Urinary bladder (tissue), 3 donors: ENCODE measurements at regions not wholly inside any gene's neighbourhood (a gene's known extent, or its start where the extent isn't known, plus 50 kb on each side); places are given as distances from the start of the nearest gene placed in this dataset.

Experiments
- DNase-seq: peaks from one replicate; pipeline ENCODE4 v3.0.0-alpha.2; 2015; ENCODE audit errors: extremely low spot score
- H3K27ac ChIP-seq: one replicate; pipeline ENCODE4 v1.5.1; 2013; ENCODE audit warnings: low read depth, mild to moderate bottlenecking, moderate library complexity
- H3K36me3 ChIP-seq: one replicate; pipeline ENCODE4 v1.6.1; 2013; ENCODE audit warnings: mild to moderate bottlenecking, moderate library complexity; ENCODE audit not compliant: insufficient read depth
- H3K4me1 ChIP-seq: one replicate; pipeline ENCODE4 v1.6.1; 2013; ENCODE audit warnings: mild to moderate bottlenecking, moderate library complexity; ENCODE audit not compliant: insufficient read depth
- H3K4me3 ChIP-seq: one replicate; pipeline ENCODE4 v1.5.1; 2013; ENCODE audit warnings: low read depth, low read length
- WGBS: extraction: QIAGEN DNeasy Blood & Tissue Kit; methylation state at CpG from one replicate; pipeline ENCODE4 v1.1.7; 2013; 5-methylcytosine and 5-hydroxymethylcytosine counted together
- donor health status: healthy with polysubstance abuse.
- donor health status: healthy.

DNA sequence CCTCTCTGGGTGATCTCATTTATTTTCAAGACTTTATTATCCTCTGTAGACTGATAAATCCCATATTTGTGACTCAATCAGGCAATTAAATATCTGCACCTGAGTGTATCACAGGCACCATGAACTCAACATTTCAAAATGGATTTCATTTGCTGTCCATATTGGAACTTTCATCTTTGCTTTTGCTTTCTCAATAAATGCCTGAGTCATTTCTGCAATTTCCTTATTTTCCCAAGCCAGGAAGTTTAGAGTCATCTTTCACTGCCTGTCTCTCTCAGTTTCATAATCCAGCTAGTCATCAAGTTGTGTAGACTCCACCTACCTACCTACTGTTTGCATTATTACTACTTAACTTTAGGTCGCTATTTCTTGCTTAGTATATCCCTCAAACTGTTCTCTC, 540.9 kb downstream of the LMO4 start:
- H3K4me1 ChIP-seq: no peaks in the 10 kb centered on the region
- no peak overlapping the region for H3K27ac ChIP-seq
- 79% methylated on average over 1 of the region's 1 CpG for WGBS
- H3K36me3 ChIP-seq: no peaks in the 10 kb centered on the region
- no peak for DNase-seq
- no peak overlapping the region for H3K4me3 ChIP-seq

- H3K4me1 ChIP-seq: no peaks in the 10 kb centered on the region
- no peak overlapping the region for H3K4me3 ChIP-seq
- 93% methylated on average over 2 of the region's 2 CpGs for WGBS
- H3K36me3 ChIP-seq: no peaks in the 10 kb centered on the region
- DNase-seq: no peak
- H3K27ac ChIP-seq: no peak overlapping the region
These were observed 543.5 kb downstream of the LMO4 start for GRCh38 chr1:87872189-87872588.

- Histone ChIP-seq H3K27ac (no peak overlapping the region), H3K4me3 (no peak overlapping the region), H3K36me3 (no peaks in the 10 kb centered on the region), H3K4me1 (no peaks in the 10 kb centered on the region)
- no peak for DNase-seq
- WGBS: 94% methylated on average over 3 of the region's 3 CpGs
These were observed 544.0 kb downstream of the LMO4 start for GRCh38 chr1:87872692-87873091.

DNA sequence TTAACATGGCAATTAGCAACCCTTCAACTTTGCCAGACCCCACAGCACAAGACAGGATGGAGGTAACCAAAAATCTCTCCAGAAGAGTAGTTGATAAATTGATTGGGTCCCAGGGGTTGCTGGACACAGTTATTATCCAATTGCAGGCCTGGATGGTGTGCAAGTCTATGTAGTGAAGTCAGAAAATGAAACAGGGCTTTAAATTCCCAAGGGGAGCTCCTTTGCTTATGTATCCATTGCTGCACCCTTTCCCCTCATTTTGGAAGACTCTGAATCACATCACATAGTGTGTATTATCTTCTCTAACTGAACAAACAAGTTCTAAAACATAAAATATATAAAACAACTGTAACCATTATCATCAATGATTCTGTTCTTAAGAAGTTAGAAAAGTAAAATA, 550.2 kb downstream of the LMO4 start:
- no peaks in the 10 kb centered on the region for H3K4me1 ChIP-seq
- no peak for DNase-seq

GRCh38 chr1:87880098-87880760, 551.5 kb downstream of the LMO4 start:
- Histone ChIP-seq H3K4me3 (no peak overlapping the region), H3K36me3 (no peaks in the 10 kb centered on the region), H3K27ac (no peak overlapping the region), H3K4me1 (no peaks in the 10 kb centered on the region)
- WGBS: 90% methylated on average over 5 of the region's 5 CpGs
- no peak for DNase-seq

More for the DNA sequence above, 550.2 kb downstream of the LMO4 start:
- Histone ChIP-seq H3K27ac (no peak overlapping the region), H3K4me3 (no peak overlapping the region), H3K36me3 (no peaks in the 10 kb centered on the region)

- DNase-seq: no peak
- Histone ChIP-seq H3K4me1 (no peaks in the 10 kb centered on the region), H3K36me3 (no peaks in the 10 kb centered on the region), H3K4me3 (no peak overlapping the region), H3K27ac (no peak overlapping the region)
- 68% methylated on average over 3 of the region's 3 CpGs for WGBS
These were observed 552.1 kb downstream of the LMO4 start for GRCh38 chr1:87880764-87881163.

DNA sequence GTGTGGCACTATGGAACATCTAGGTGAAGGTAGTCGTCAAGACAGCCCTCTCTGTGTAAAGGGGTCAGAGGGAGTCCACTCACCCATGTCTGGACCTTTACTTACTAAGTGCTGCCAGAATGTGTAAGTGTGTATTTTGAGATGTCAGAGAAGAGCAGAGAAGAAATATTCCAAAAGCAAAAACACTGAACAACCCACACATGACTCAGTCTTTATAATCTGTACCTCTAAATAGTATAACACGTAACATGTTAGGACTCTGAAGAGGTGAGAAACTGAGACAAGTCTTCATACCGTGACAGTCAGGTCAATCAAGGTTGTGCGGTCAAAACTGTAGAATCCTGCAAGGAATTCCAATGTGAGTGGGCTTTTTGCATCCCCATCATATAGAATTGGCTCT, 555.2 kb downstream of the LMO4 start:
- no peaks in the 10 kb centered on the region for H3K36me3 ChIP-seq
- 89% methylated on average over 4 of the region's 4 CpGs for WGBS
- H3K4me3 ChIP-seq: no peak overlapping the region
- DNase-seq: no peak
- H3K27ac ChIP-seq: no peak overlapping the region
- no peaks in the 10 kb centered on the region for H3K4me1 ChIP-seq

- Histone ChIP-seq H3K4me3 (no peak overlapping the region), H3K27ac (no peak overlapping the region), H3K4me1 (no peaks in the 10 kb centered on the region), H3K36me3 (no peaks in the 10 kb centered on the region)
- WGBS: 95% methylated on average over 7 of the region's 7 CpGs
- no peak for DNase-seq
These were observed 555.9 kb downstream of the LMO4 start for GRCh38 chr1:87884581-87884980.

- 97% methylated on average over 4 of the region's 4 CpGs for WGBS
- H3K27ac ChIP-seq: no peak overlapping the region
- H3K4me1 ChIP-seq: no peaks in the 10 kb centered on the region
- H3K4me3 ChIP-seq: no peak overlapping the region
- H3K36me3 ChIP-seq: no peaks in the 10 kb centered on the region
- no peak for DNase-seq
These were observed 556.8 kb downstream of the LMO4 start for GRCh38 chr1:87885278-87886025.

GRCh38 chr1:87887100-87887499, 558.4 kb downstream of the LMO4 start:
- WGBS: 83% methylated on average over 1 of the region's 1 CpG
- Histone ChIP-seq H3K4me1 (no peaks in the 10 kb centered on the region), H3K27ac (no peak overlapping the region), H3K36me3 (no peaks in the 10 kb centered on the region), H3K4me3 (no peak overlapping the region)
- DNase-seq: no peak

DNA sequence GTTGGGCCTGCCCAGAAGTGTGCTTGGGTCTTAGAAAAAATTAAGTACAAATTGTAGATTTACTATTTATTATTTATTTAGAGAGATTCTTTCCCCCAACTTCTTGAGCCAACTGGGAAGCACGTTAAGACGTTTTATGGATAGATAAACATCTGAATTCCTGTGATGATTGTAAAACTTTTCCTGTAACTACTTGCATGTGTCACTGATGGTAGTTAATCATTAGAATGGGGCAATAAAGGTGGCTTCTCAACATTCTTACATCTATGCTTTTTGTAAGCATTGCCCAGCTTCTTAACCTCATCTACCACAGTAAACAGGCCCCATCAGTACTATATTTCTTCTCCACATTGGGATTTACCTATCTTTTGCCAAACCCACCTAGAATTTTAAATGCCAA, 559.8 kb downstream of the LMO4 start:
- H3K4me1 ChIP-seq: no peaks in the 10 kb centered on the region
- H3K27ac ChIP-seq: no peak overlapping the region
- 22% methylated on average over 2 of the region's 2 CpGs for WGBS
- no peak overlapping the region for H3K4me3 ChIP-seq
- DNase-seq: peak; percentile 59
- no peaks in the 10 kb centered on the region for H3K36me3 ChIP-seq

DNA sequence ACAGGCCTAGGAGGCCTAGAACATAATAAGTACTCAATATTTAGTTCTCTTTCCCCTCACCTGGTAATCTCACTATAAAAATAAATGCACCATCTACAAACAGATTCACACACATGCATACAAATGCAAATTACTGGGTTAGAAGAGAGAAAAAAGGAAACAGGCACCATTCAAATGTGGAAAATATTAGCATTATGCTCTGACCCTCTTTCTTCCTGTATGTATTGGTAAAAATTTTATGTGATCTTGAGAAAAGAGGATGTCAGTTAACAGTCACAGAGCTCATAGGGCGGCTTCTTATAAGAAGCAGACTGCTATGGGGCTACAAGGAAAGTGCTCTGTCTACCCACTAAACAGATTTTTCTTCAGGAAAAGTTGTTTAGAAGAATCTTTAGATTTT, 565.4 kb downstream of the LMO4 start:
- Histone ChIP-seq H3K4me1 (no peaks in the 10 kb centered on the region), H3K4me3 (no peak overlapping the region), H3K27ac (no peak overlapping the region), H3K36me3 (no peaks in the 10 kb centered on the region)
- 93% methylated on average over 1 of the region's 1 CpG for WGBS
- DNase-seq: no peak

GRCh38 chr1:87897481-87897880, 568.8 kb downstream of the LMO4 start:
- no peaks in the 10 kb centered on the region for H3K4me1 ChIP-seq
- DNase-seq: no peak
- H3K27ac ChIP-seq: no peak overlapping the region
- H3K4me3 ChIP-seq: no peak overlapping the region
- 27% methylated on average over 1 of the region's 1 CpG for WGBS
- no peaks in the 10 kb centered on the region for H3K36me3 ChIP-seq

GRCh38 chr1:87898431-87898830, 569.8 kb downstream of the LMO4 start:
- DNase-seq: no peak
- H3K4me1 ChIP-seq: no peaks in the 10 kb centered on the region
- H3K27ac ChIP-seq: no peak overlapping the region
- H3K4me3 ChIP-seq: no peak overlapping the region
- no peaks in the 10 kb centered on the region for H3K36me3 ChIP-seq
- 19% methylated on average over 4 of the region's 4 CpGs for WGBS
